ENCODE measurements at regions not wholly inside any gene's neighbourhood (a gene's known extent, or its start where the extent isn't known, plus 50 kb on each side); places are given as distances from the start of the nearest gene placed in this dataset.
"Not testable (repeated sequence)": the region's sequence is repeated elsewhere in the genome, so short reads cannot be mapped to it uniquely, and the experiment has no call there.

- FAIRE-seq, result not testable (repeated sequence)
Observed at GRCh38 chr2:87465730-87466129, 282.2 kb upstream of the PLGLB2 start.

- FAIRE-seq, result not testable (repeated sequence)
Observed at GRCh38 chr2:87466591-87467120, 281.2 kb upstream of the PLGLB2 start.

DNA sequence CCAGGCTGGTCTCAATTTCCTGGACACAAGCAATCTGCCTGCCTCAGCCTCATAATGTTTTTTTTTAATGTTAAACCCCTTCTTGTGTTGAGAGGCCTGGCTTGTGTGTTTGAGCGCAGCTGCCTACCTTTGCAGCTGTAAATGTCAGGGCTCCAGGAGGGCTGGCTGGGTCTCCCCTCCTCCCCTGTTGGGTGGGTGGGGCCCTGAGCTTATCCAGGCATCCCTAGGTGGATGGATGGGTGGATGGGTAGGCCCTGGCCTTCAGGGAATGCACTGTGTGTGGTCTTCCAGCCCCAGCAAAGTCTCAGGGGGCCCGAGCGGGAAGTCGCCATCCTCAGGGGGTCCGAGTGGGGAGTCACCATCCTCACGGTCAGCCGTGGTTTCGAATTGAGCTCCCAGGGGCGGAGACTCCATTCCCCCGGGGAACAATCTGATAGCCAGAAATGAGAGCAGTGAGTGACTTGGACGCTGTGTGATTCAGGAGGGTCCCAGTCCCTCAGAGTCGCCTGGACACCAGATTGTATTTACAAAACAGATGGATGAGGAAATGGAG, 279.4 kb upstream of the PLGLB2 start:
- not testable (repeated sequence) for FAIRE-seq

GRCh38 chr2:87469180-87470151, 278.4 kb upstream of the PLGLB2 start:
- not testable (repeated sequence) for FAIRE-seq

- FAIRE-seq, result not testable (repeated sequence)
Observed at GRCh38 chr2:87470381-87471380, 277.2 kb upstream of the PLGLB2 start.

GRCh38 chr2:87471478-87471877, 276.4 kb upstream of the PLGLB2 start:
- FAIRE-seq, result not testable (repeated sequence)

- FAIRE-seq, result not testable (repeated sequence)
Observed at GRCh38 chr2:87476223-87476872, 271.5 kb upstream of the PLGLB2 start.

GRCh38 chr2:87476936-87477335, 271.0 kb upstream of the PLGLB2 start:
- not testable (repeated sequence) for FAIRE-seq

DNA sequence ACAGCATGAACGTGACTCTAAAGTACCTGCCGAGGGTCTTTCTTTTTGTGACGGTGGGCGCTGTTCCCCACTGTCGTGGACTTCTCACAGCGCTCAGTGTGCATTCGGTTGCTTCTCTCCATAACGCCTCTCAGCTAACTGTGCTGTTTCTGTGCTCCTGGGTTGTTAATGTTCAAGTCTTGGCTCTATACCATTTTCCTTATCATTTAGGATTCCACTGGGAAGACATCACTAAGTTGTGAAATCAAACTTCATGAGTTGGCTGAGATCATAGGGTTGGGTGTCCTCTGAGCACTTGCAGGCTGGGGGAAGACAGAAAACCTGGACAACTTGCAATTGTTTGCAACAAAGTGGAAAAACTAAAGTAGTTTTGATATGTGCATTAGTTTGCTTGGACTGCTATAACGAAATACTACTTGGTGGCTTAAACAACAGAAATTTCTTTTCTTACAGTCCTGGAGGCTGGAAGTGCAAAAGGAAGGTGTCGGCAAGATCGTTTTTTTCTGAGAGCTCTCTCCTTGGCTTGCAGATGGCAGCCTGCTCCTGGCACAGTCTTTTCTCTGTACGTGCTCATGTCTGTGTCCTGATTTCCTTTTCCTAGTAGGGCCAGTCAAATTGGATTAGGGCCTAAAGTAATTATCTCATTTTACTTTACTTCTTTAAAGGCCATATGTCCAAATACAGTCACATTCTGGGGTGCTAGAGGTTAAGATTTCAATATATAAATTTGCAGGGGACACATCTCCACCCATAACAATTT, 270.0 kb upstream of the PLGLB2 start:
- not testable (repeated sequence) for FAIRE-seq

DNA sequence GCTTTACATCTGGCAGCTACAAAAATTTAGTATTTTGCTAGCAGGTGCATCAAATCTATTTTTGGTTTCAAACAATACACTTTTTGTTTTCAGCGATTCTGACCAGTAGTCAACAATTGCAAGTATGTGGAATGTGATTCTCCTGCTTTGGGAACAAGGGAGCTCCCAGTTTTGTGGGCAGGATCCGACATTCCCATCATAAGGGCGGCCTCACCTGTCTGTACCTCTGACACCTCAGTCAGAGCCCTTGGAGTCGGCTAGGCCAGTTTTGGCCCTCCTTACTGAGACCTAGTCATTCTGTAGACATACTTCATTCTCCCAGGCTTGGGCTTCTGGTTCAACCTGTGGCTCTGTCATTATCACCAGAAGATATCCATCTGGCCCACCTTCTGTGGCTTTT, 269.0 kb upstream of the PLGLB2 start:
- not testable (repeated sequence) for FAIRE-seq

GRCh38 chr2:87483093-87483680, 264.7 kb upstream of the PLGLB2 start:
- FAIRE-seq, result not testable (repeated sequence)

DNA sequence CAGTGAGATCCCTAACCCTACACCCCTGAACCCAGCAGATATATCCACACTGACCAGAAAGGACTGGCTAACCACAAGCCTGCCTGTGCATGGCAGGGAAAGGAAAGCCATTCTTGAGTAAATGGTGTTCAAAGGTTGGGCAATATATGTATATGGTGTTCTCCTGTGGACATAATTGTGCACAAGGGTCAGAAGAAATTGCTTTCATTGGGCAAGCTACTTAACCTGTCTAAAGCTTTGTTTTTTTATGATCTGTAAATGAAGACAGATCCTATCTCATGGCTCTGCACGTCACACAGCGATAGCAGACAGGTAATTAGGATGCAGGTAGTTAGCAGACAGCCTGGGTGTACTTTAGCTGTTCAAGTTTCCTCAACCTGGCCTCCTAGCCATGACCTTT, 263.5 kb upstream of the PLGLB2 start:
- FAIRE-seq, result not testable (repeated sequence)

GRCh38 chr2:87485455-87485854, 262.4 kb upstream of the PLGLB2 start:
- FAIRE-seq, result not testable (repeated sequence)

DNA sequence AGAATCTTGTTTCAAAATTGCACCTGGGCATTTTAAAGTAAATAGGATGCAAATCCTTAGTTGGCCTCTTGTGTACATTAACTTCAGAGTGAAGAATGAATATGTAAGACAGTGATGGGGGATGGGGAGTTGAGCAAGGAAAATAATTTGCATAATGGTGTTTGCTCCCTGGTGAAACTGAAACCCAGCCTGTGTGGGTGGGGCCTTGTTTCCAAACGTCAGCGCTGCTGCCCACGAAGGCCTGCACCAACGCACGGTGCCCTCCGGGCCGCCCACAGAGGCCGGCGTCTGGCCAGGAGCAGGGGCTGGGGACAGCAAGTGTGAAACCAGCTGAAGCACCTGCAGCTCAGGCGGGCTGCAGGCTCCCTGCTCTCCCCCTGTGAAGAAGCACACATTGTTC, 262.0 kb upstream of the PLGLB2 start:
- not testable (repeated sequence) for FAIRE-seq

DNA sequence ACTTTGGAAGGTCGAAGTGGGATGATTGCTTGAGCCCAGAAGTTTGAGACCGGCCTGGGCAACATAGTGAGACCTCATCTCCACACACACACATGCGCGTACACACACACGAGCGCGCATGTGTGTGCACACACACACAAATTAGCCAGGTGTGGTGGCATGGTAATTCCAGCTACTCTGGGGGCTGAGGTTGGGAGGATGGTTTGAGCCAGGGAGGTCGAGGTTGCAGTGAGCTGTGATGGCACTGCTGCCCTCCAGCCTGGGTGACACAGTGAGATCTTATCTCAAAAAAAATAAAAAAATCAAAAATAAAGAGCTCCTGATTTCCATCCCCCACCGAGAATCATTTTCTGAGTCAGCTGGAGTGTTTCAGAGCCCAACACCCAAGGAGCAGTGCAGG, 261.5 kb upstream of the PLGLB2 start:
- FAIRE-seq, result not testable (repeated sequence)

GRCh38 chr2:87488021-87488420, 259.9 kb upstream of the PLGLB2 start:
- not testable (repeated sequence) for FAIRE-seq

GRCh38 chr2:87488991-87489390, 258.9 kb upstream of the PLGLB2 start:
- FAIRE-seq, result not testable (repeated sequence)

DNA sequence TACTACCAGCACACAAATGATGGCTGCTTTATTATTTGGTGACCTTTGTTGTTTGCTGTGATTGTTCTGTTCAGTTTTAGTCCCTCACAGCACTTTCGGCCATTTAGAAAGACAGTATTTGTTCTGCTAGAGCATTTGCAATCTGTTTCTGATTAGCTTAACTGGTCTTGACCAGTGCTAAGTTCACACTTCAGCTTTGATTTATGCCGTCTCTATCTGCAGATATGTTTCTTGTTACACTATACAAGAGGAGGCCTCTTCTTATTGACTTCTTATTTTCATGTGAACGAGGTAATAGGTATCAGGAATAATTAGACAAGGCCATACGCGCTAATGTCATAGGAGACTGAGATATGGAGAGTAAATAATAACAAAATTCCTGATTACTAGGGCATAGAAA, 253.0 kb upstream of the PLGLB2 start:
- FAIRE-seq, result not testable (repeated sequence)

DNA sequence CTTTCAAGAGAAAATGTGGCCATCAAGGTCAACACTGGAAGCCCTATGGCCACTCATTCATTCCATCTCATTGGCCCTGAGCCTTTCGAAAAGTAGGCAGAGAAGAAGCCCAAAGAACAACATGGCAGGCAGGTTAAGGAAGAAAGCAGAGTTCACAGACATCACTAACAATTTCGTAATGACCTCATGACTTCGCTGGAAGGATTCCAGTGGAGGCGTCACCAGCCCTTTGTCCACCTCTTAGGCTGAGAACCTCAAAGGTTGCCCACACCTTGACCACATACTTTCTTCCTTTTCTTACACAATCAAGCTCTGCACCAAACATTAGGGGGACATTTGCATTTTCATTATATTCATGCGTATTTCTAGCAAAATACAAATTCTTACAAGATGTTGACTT, 252.4 kb upstream of the PLGLB2 start:
- not testable (repeated sequence) for FAIRE-seq

Data from colon (tissue), 2 donors.